ENCODE measurements at regions not wholly inside any gene's neighbourhood (a gene's known extent, or its start where the extent isn't known, plus 50 kb on each side); places are given as distances from the start of the nearest gene placed in this dataset.

- intact Hi-C loops (cut with DNase I), result no loop called here
These were observed 581.9 kb upstream of the BRINP1 start for GRCh38 chr9:119951090-119951489.

GRCh38 chr9:119945686-119946085, 576.5 kb upstream of the BRINP1 start:
- H3K4me1 ChIP-seq (replicated peaks in 1 of 2), result no peaks in the 10 kb centered on the region
- H3K9me3 ChIP-seq (replicated peaks in 1 of 3), result no peaks in the 10 kb centered on the region
- TF ChIP-seq, protein P1, sequence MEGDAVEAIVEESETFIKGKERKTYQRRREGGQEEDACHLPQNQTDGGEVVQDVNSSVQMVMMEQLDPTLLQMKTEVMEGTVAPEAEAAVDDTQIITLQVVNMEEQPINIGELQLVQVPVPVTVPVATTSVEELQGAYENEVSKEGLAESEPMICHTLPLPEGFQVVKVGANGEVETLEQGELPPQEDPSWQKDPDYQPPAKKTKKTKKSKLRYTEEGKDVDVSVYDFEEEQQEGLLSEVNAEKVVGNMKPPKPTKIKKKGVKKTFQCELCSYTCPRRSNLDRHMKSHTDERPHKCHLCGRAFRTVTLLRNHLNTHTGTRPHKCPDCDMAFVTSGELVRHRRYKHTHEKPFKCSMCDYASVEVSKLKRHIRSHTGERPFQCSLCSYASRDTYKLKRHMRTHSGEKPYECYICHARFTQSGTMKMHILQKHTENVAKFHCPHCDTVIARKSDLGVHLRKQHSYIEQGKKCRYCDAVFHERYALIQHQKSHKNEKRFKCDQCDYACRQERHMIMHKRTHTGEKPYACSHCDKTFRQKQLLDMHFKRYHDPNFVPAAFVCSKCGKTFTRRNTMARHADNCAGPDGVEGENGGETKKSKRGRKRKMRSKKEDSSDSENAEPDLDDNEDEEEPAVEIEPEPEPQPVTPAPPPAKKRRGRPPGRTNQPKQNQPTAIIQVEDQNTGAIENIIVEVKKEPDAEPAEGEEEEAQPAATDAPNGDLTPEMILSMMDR (IDR thresholded peaks at IDR 0.05), result no peak
- TF ChIP-seq POLR2A (IDR thresholded peaks at IDR 0.05), result no peak
- no peaks in the 10 kb centered on the region for H3K27me3 ChIP-seq
- no peaks in the 10 kb centered on the region for H3K36me3 ChIP-seq (replicated peaks in 1 of 2)
- DNase-seq, result no peak
- H3K4me3 ChIP-seq, result no peak overlapping the region
- no peak overlapping the region for H3K27ac ChIP-seq
- WGBS, 4 donors, result 60 to 68% (median 63%) methylated on average over 7 of the region's 7 CpGs
- intact Hi-C loops (cut with DNase I), result no loop called here

More at GRCh38 chr9:119951090-119951489, 581.9 kb upstream of the BRINP1 start:
- Histone ChIP-seq H3K27me3 (no peaks in the 10 kb centered on the region), H3K27ac (peak overlapping the region in 1 of 5 donors; percentile 55), H3K4me1 (replicated peaks in 1 of 2) (no peaks in the 10 kb centered on the region), H3K4me3 (no peak overlapping the region), H3K36me3 (replicated peaks in 1 of 2) (no peaks in the 10 kb centered on the region), H3K9me3 (replicated peaks in 1 of 3) (no peaks in the 10 kb centered on the region)
- peak in 2 of 7 donors; percentile 10 to 55 for DNase-seq
- WGBS, 4 donors, result 27 to 44% (median 39%) methylated on average over 1 of the region's 1 CpG
- TF ChIP-seq, protein P1 (IDR thresholded peaks at IDR 0.05), result no peak
- no peak for TF ChIP-seq POLR2A (IDR thresholded peaks at IDR 0.05)

DNA sequence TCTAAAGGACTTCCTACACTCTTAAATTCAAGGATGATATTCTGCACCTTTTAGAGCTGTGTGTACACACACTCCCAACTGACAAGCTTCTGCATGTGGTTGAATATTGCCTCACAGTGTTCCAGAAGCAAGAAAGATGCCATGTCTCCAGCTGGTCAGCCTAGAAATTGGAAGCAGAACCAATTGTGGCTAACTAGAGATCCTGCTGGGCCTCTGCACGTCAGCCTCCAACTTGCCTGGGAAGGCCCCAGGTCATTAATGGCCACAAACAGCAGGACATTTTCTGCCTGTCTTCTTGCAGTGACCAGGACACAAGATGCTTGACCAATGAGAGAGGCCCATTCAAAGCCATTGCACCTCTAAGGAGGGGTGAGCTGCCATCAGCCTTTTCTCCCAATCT, 571.9 kb upstream of the BRINP1 start:
- 75 to 100% (median 90%) methylated on average over 1 of the region's 1 CpG for WGBS, 4 donors
- H3K4me3 ChIP-seq, result no peak overlapping the region
- intact Hi-C loops (cut with DNase I), result no loop called here

GRCh38 chr9:119938871-119939270, 569.6 kb upstream of the BRINP1 start:
- Histone ChIP-seq H3K4me3 (no peak overlapping the region), H3K4me1 (replicated peaks in 1 of 2) (no peaks in the 10 kb centered on the region), H3K36me3 (replicated peaks in 1 of 2) (no peaks in the 10 kb centered on the region), H3K27me3 (no peaks in the 10 kb centered on the region), H3K27ac (no peak overlapping the region), H3K9me3 (replicated peaks in 1 of 3) (no peaks in the 10 kb centered on the region)
- TF ChIP-seq, protein P1 (IDR thresholded peaks at IDR 0.05), result no peak
- no peak for TF ChIP-seq POLR2A (IDR thresholded peaks at IDR 0.05)
- intact Hi-C loops (cut with DNase I), result no loop called here
- no peak for DNase-seq
- WGBS, 4 donors, result 14 to 30% (median 16%) methylated on average over 2 of the region's 2 CpGs

More for the DNA sequence above, 571.9 kb upstream of the BRINP1 start:
- Histone ChIP-seq H3K4me1 (replicated peaks in 1 of 2) (no peaks in the 10 kb centered on the region), H3K27me3 (no peaks in the 10 kb centered on the region), H3K36me3 (replicated peaks in 1 of 2) (no peaks in the 10 kb centered on the region), H3K27ac (no peak overlapping the region), H3K9me3 (replicated peaks in 1 of 3) (no peaks in the 10 kb centered on the region)
- TF ChIP-seq, protein P1 (IDR thresholded peaks at IDR 0.05), result no peak
- no peak for TF ChIP-seq POLR2A (IDR thresholded peaks at IDR 0.05)
- DNase-seq, result no peak
